Heart right ventricle (tissue), 16 donors: ENCODE measurements at regions not wholly inside any gene's neighbourhood (a gene's known extent, or its start where the extent isn't known, plus 50 kb on each side); places are given as distances from the start of the nearest gene placed in this dataset.

Experiments
- ATAC-seq, 8 donors: fragments of 200-7000 bp; cut with Tn5 transposase; one replicate each; pipeline ENCODE4 v1.9.1; 2020; ENCODE audit warnings: mild to moderate bottlenecking in 8 of 8, moderate library complexity in 8 of 8, moderate number of reproducible peaks in 1 of 8
- DNase-seq, 2 donors: peaks; one replicate each; pipeline ENCODE4 v3.0.0-alpha.2; 2020
- H3K27ac ChIP-seq, 10 donors: fragments of 200-600 bp; sonication (generic) in 2 of 10; one replicate each; pipeline versions ENCODE4 v1.5.0 to v1.8.0; 2020 to 2022; ENCODE audit warnings: mild to moderate bottlenecking in 3 of 10
- H3K27me3 ChIP-seq, 7 donors: fragments of 200-600 bp; one replicate each; pipeline ENCODE4 v1.8.0; 2021 to 2022; ENCODE audit warnings: mild to moderate bottlenecking in 2 of 7
- H3K36me3 ChIP-seq, 9 donors: fragments of 200-600 bp; sonication (generic) in 1 of 9; one replicate each; pipeline versions ENCODE4 v1.5.0 to v1.8.0; 2020 to 2022; ENCODE audit warnings: mild to moderate bottlenecking in 2 of 9
- H3K4me1 ChIP-seq, 9 donors: fragments of 200-600 bp; sonication (generic) in 1 of 9; one replicate each; pipeline versions ENCODE4 v1.5.0 to v1.8.0; 2020 to 2022; ENCODE audit warnings: mild to moderate bottlenecking in 4 of 9
- H3K4me3 ChIP-seq, 10 donors: fragments of 200-600 bp; sonication (generic) in 2 of 10; one replicate each; pipeline versions ENCODE4 v1.5.0 to v1.8.0; 2020 to 2022; ENCODE audit warnings: mild to moderate bottlenecking in 7 of 10, moderate library complexity in 2 of 10
- H3K9me3 ChIP-seq, 11 donors: fragments of 200-600 bp in 10 of 11; sonication (generic) in 2 of 11; one replicate each; pipeline versions ENCODE4 v1.5.0 to v1.8.0; 2013 to 2022; ENCODE audit warnings: mild to moderate bottlenecking in 2 of 11, control low read depth in 1 of 11, moderate library complexity in 1 of 11
- WGBS, 2 donors: extraction: QIAGEN DNeasy Blood & Tissue Kit; methylation state at CpG; one replicate each; pipeline ENCODE4 v1.1.7; 2013; ENCODE audit warnings: inconsistent platforms in 1 of 2; 5-methylcytosine and 5-hydroxymethylcytosine counted together
- intact Hi-C, 10 donors: fragments of 100-400 bp; cut with DNase I; formaldehyde crosslinking; loops; one replicate each; pipeline versions ENCODE4 v1.11.1 to v1.14.2; 2022
- TF ChIP-seq, protein P1 (sequence below), 9 donors: fragments of 200-600 bp; sonication (generic) in 2 of 9; IDR thresholded peaks; one replicate each; pipeline versions ENCODE4 v1.5.0 to v1.8.0; 2021 to 2022; ENCODE audit warnings: antibody characterized with exemption in 9 of 9, mild to moderate bottlenecking in 5 of 9, moderate library complexity in 1 of 9
- donor health status: Arrhythmogenic right ventricular cardiomyopathy.
- donor health status: ischemic (EF 13 %, LVEDD 7.1; RV severe dilation, severe dysfunction).
- donor health status: healthy with polysubstance abuse.
- donor health status: DM: no; HTN: yes; CAD: no.
- donor health status: DM: no; HTN: no; CAD: no.
- donor health status: ischemic (EF 25% LVEDD 6.9; RV normal size, moderate dysfunction).
- donor health status: ischemic (EF 25% LVEDD 5.7; RV mildly dilated, moderate dysfunction).
- donor health status: healthy.
- donor health status: DM: yes; HTN: yes; CAD: no.
- donor health status: Ischemic cardiomyopathy.
- donor health status: ischemic (EF 35%, LVEDD 5.7; RV mildly dilated, moderate dysfunction).
- donor health status: nonischemic (EF 11% LVEDD 7.7; RV severe dilation, severe dysfunction).
- donor health status: DM: yes; HTN: yes; CAD: no.
- donor health status: PGD.
- donor health status: ischemic (EF 29% LVEDD 5.4; RV normal size, mild dysfunction).
- donor health status: nonischemic (EF 23%, LVEDD 6.1; RV moderate dilation, normal function).

- Histone ChIP-seq H3K27me3 (no peaks in the 10 kb centered on the region), H3K4me1 (no peaks in the 10 kb centered on the region), H3K27ac (no peak overlapping the region), H3K9me3 (peaks cover 0 to 28% (median 6%) of the 10 kb centered on the region in 11 donors), H3K36me3 (no peaks in the 10 kb centered on the region), H3K4me3 (no peak overlapping the region)
- no peak for DNase-seq
- TF ChIP-seq, protein P1, sequence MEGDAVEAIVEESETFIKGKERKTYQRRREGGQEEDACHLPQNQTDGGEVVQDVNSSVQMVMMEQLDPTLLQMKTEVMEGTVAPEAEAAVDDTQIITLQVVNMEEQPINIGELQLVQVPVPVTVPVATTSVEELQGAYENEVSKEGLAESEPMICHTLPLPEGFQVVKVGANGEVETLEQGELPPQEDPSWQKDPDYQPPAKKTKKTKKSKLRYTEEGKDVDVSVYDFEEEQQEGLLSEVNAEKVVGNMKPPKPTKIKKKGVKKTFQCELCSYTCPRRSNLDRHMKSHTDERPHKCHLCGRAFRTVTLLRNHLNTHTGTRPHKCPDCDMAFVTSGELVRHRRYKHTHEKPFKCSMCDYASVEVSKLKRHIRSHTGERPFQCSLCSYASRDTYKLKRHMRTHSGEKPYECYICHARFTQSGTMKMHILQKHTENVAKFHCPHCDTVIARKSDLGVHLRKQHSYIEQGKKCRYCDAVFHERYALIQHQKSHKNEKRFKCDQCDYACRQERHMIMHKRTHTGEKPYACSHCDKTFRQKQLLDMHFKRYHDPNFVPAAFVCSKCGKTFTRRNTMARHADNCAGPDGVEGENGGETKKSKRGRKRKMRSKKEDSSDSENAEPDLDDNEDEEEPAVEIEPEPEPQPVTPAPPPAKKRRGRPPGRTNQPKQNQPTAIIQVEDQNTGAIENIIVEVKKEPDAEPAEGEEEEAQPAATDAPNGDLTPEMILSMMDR (IDR thresholded peaks at IDR 0.05) = no peak
- 51 to 65% methylated on average over 5 of the region's 5 CpGs for WGBS, 2 donors
- intact Hi-C loops = no loop called here
- no peak for ATAC-seq
These were observed 154.0 kb upstream of the PRICKLE2 start for GRCh38 chr3:64379221-64379620.

- no peaks in the 10 kb centered on the region for H3K4me1 ChIP-seq
- peaks cover 0 to 27% (median 6%) of the 10 kb centered on the region in 11 donors for H3K9me3 ChIP-seq
- TF ChIP-seq, protein P1 (IDR thresholded peaks at IDR 0.05) = no peak
- H3K4me3 ChIP-seq = no peak overlapping the region
- H3K36me3 ChIP-seq = no peaks in the 10 kb centered on the region
- intact Hi-C loops = no loop called here
- WGBS, 2 donors = 94 to 96% methylated on average over 5 of the region's 5 CpGs
- H3K27ac ChIP-seq = no peak overlapping the region
- H3K27me3 ChIP-seq = no peaks in the 10 kb centered on the region
- ATAC-seq (no peak), DNase-seq (no peak)
These were observed 152.7 kb upstream of the PRICKLE2 start for GRCh38 chr3:64377942-64378341.

DNA sequence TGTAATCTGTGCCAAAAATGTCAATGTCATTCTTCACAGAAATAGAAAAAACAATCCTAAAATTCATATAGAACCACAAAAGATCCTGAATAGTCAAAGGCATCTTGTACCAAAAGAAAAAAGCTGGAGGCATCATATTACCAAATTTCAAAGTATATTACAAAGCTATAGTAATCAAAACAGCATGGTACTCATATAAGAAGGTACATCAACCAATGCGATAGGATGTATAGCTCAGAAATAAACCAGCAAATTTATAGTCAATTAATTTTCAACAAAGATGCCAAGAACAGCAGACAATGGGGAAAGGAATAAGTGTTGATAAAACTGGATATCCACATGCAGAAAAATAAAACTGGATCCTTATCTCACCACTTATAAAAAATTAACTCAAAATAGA lies 150.5 kb upstream of the PRICKLE2 start:
- TF ChIP-seq, protein P1 (IDR thresholded peaks at IDR 0.05) = no peak
- intact Hi-C loops = no loop called here
- Histone ChIP-seq H3K36me3 (no peaks in the 10 kb centered on the region), H3K9me3 (peaks cover 0 to 21% (median 6%) of the 10 kb centered on the region in 11 donors), H3K27me3 (no peaks in the 10 kb centered on the region), H3K4me1 (no peaks in the 10 kb centered on the region), H3K27ac (no peak overlapping the region), H3K4me3 (no peak overlapping the region)
- WGBS, 2 donors = 97 to 98% methylated on average over 1 of the region's 1 CpG
- no peak for ATAC-seq
- no peak for DNase-seq

- H3K4me1 ChIP-seq = no peaks in the 10 kb centered on the region
- H3K36me3 ChIP-seq = no peaks in the 10 kb centered on the region
- H3K27me3 ChIP-seq = no peaks in the 10 kb centered on the region
- ATAC-seq (no peak), DNase-seq (no peak)
- no peak overlapping the region for H3K4me3 ChIP-seq
- H3K9me3 ChIP-seq = no peaks in the 10 kb centered on the region
- 92% methylated on average over 3 of the region's 3 CpGs for WGBS, 2 donors
- TF ChIP-seq, protein P1 (IDR thresholded peaks at IDR 0.05) = no peak
- intact Hi-C loops = no loop called here
- no peak overlapping the region for H3K27ac ChIP-seq
These were observed 144.1 kb upstream of the PRICKLE2 start for GRCh38 chr3:64369390-64369789.
